ENCODE measurements at regions not wholly inside any gene's neighbourhood (a gene's known extent, or its start where the extent isn't known, plus 50 kb on each side); places are given as distances from the start of the nearest gene placed in this dataset.
"Not testable (repeated sequence)": the region's sequence is repeated elsewhere in the genome, so short reads cannot be mapped to it uniquely, and the experiment has no call there.

DNA sequence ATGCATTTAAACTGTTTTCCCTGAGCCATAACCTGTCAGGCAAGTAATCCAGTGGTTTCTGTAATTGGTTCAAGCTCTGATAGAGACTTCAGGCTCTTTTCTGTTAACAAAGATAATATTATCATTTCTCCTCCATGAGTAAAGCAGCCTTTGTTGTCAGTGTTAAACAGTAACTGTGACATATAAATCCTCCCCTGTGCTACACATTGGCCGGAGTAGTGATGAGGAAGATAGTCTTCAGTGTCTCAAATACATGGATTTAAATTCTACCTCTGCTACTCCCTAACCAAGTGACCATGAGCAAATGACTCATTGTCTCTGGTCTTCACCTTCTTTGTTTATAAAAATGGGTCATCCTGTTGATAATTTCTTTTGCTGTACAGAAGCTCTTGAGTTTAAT, 615.5 kb upstream of the CHD1 start:
- no peak overlapping the region for H3K27ac ChIP-seq (ENCODE audit: low read depth, low read length)
- no peaks in the 10 kb centered on the region for H3K4me1 ChIP-seq (ENCODE audit: control insufficient read depth in 1 of 2, insufficient read depth in 2 of 2, low read length in 2 of 2)
- H3K9ac ChIP-seq (ENCODE audit: low read depth in 1 of 2, low read length in 2 of 2), result no peak overlapping the region
- no peaks in the 10 kb centered on the region for H3K27me3 ChIP-seq (ENCODE audit: control insufficient read depth in 1 of 2, insufficient read depth in 2 of 2, low read length in 2 of 2)
- H3K4me3 ChIP-seq (ENCODE audit: low read depth in 1 of 2, low read length in 2 of 2), result no peak overlapping the region
- H3K36me3 ChIP-seq (ENCODE audit: control insufficient read depth in 1 of 2, insufficient read depth in 2 of 2, low read length in 2 of 2), result no peaks in the 10 kb centered on the region
- H3K9me3 ChIP-seq (ENCODE audit: control insufficient read depth in 1 of 2, low read length in 2 of 2), result no peaks in the 10 kb centered on the region

GRCh38 chr5:99543841-99544240, 615.0 kb upstream of the CHD1 start:
- no peaks in the 10 kb centered on the region for H3K9me3 ChIP-seq (ENCODE audit: control insufficient read depth in 1 of 2, low read length in 2 of 2)
- H3K4me3 ChIP-seq (ENCODE audit: low read depth in 1 of 2, low read length in 2 of 2), result no peak overlapping the region
- no peaks in the 10 kb centered on the region for H3K27me3 ChIP-seq (ENCODE audit: control insufficient read depth in 1 of 2, insufficient read depth in 2 of 2, low read length in 2 of 2)
- no peaks in the 10 kb centered on the region for H3K36me3 ChIP-seq (ENCODE audit: control insufficient read depth in 1 of 2, insufficient read depth in 2 of 2, low read length in 2 of 2)
- H3K9ac ChIP-seq (ENCODE audit: low read depth in 1 of 2, low read length in 2 of 2), result no peak overlapping the region
- no peak overlapping the region for H3K27ac ChIP-seq (ENCODE audit: low read depth, low read length)
- H3K4me1 ChIP-seq (ENCODE audit: control insufficient read depth in 1 of 2, insufficient read depth in 2 of 2, low read length in 2 of 2), result no peaks in the 10 kb centered on the region

- H3K27me3 ChIP-seq (ENCODE audit: control insufficient read depth in 1 of 2, insufficient read depth in 2 of 2, low read length in 2 of 2); H3K4me3 ChIP-seq (ENCODE audit: low read depth in 1 of 2, low read length in 2 of 2); H3K27ac ChIP-seq (ENCODE audit: low read depth, low read length); H3K36me3 ChIP-seq (ENCODE audit: control insufficient read depth in 1 of 2, insufficient read depth in 2 of 2, low read length in 2 of 2); H3K4me1 ChIP-seq (ENCODE audit: control insufficient read depth in 1 of 2, insufficient read depth in 2 of 2, low read length in 2 of 2); H3K9ac ChIP-seq (ENCODE audit: low read depth in 1 of 2, low read length in 2 of 2); H3K9me3 ChIP-seq (ENCODE audit: control insufficient read depth in 1 of 2, low read length in 2 of 2): not testable (repeated sequence)
These were observed 605.4 kb upstream of the CHD1 start for GRCh38 chr5:99534241-99534640.

DNA sequence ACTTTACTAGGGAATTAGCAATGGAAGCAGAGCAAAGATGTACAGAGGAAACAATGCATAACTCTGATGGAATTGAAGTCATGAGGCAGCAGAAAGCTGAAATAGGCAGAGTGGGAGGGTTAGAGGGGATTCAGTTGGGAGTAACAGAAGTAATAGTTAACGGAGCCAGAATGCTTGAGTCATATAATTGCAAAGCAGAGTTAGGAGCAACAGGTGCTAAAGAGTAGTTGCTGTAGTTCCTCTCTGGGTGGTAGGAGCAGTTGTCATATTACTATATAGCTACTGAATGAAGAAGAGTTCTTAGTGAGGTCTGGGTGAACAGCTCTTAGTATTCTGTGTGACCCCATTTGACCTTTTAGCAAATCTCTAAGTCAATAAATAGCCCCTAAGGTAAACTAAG, 592.9 kb upstream of the CHD1 start:
- not testable (repeated sequence) for H3K9me3 ChIP-seq (ENCODE audit: control insufficient read depth in 1 of 2, low read length in 2 of 2); H3K9ac ChIP-seq (ENCODE audit: low read depth in 1 of 2, low read length in 2 of 2); H3K36me3 ChIP-seq (ENCODE audit: control insufficient read depth in 1 of 2, insufficient read depth in 2 of 2, low read length in 2 of 2); H3K27ac ChIP-seq (ENCODE audit: low read depth, low read length); H3K4me3 ChIP-seq (ENCODE audit: low read depth in 1 of 2, low read length in 2 of 2); H3K4me1 ChIP-seq (ENCODE audit: control insufficient read depth in 1 of 2, insufficient read depth in 2 of 2, low read length in 2 of 2); H3K27me3 ChIP-seq (ENCODE audit: control insufficient read depth in 1 of 2, insufficient read depth in 2 of 2, low read length in 2 of 2)

DNA sequence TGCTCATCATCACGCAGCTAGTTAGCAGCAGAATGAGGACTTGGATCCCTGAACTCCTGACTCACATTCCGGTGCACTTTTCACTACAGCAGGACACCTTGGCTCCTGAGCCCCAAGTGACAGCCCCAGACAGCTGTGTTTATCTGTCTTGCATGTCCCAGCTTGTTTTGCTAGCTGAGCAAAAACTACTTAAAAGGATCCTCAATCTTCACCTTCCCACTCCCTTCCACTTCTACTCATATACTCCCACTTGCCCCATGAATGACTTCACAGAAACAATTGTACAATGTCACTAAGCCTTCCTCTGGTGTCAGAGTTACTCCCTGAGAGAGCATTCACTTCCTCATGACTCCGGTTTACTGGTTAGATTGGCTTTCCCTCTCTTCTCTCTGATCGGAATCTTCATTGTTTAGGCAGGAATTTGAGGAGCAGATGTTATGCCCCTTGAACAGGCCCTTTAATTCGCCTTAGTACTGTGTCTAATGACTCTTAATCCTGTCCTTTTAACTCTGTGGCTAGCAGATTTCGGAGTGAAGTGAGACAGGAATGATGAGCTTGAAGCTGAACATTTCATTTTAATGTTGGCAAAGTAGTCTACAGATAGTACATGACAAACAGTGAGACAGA, 587.2 kb upstream of the CHD1 start:
- H3K27me3 ChIP-seq (ENCODE audit: control insufficient read depth in 1 of 2, insufficient read depth in 2 of 2, low read length in 2 of 2); H3K27ac ChIP-seq (ENCODE audit: low read depth, low read length); H3K9me3 ChIP-seq (ENCODE audit: control insufficient read depth in 1 of 2, low read length in 2 of 2); H3K36me3 ChIP-seq (ENCODE audit: control insufficient read depth in 1 of 2, insufficient read depth in 2 of 2, low read length in 2 of 2); H3K4me1 ChIP-seq (ENCODE audit: control insufficient read depth in 1 of 2, insufficient read depth in 2 of 2, low read length in 2 of 2); H3K9ac ChIP-seq (ENCODE audit: low read depth in 1 of 2, low read length in 2 of 2); H3K4me3 ChIP-seq (ENCODE audit: low read depth in 1 of 2, low read length in 2 of 2): not testable (repeated sequence)

- not testable (repeated sequence) for H3K4me1 ChIP-seq (ENCODE audit: control insufficient read depth in 1 of 2, insufficient read depth in 2 of 2, low read length in 2 of 2); H3K9me3 ChIP-seq (ENCODE audit: control insufficient read depth in 1 of 2, low read length in 2 of 2); H3K27ac ChIP-seq (ENCODE audit: low read depth, low read length); H3K4me3 ChIP-seq (ENCODE audit: low read depth in 1 of 2, low read length in 2 of 2); H3K27me3 ChIP-seq (ENCODE audit: control insufficient read depth in 1 of 2, insufficient read depth in 2 of 2, low read length in 2 of 2); H3K36me3 ChIP-seq (ENCODE audit: control insufficient read depth in 1 of 2, insufficient read depth in 2 of 2, low read length in 2 of 2); H3K9ac ChIP-seq (ENCODE audit: low read depth in 1 of 2, low read length in 2 of 2)
These were observed 581.5 kb upstream of the CHD1 start for GRCh38 chr5:99510237-99510866.

GRCh38 chr5:99509064-99509463, 580.3 kb upstream of the CHD1 start:
- not testable (repeated sequence) for H3K9ac ChIP-seq (ENCODE audit: low read depth in 1 of 2, low read length in 2 of 2); H3K9me3 ChIP-seq (ENCODE audit: control insufficient read depth in 1 of 2, low read length in 2 of 2); H3K36me3 ChIP-seq (ENCODE audit: control insufficient read depth in 1 of 2, insufficient read depth in 2 of 2, low read length in 2 of 2); H3K27me3 ChIP-seq (ENCODE audit: control insufficient read depth in 1 of 2, insufficient read depth in 2 of 2, low read length in 2 of 2); H3K27ac ChIP-seq (ENCODE audit: low read depth, low read length); H3K4me3 ChIP-seq (ENCODE audit: low read depth in 1 of 2, low read length in 2 of 2); H3K4me1 ChIP-seq (ENCODE audit: control insufficient read depth in 1 of 2, insufficient read depth in 2 of 2, low read length in 2 of 2)

- not testable (repeated sequence) for H3K4me3 ChIP-seq (ENCODE audit: low read depth in 1 of 2, low read length in 2 of 2); H3K4me1 ChIP-seq (ENCODE audit: control insufficient read depth in 1 of 2, insufficient read depth in 2 of 2, low read length in 2 of 2); H3K9ac ChIP-seq (ENCODE audit: low read depth in 1 of 2, low read length in 2 of 2); H3K27me3 ChIP-seq (ENCODE audit: control insufficient read depth in 1 of 2, insufficient read depth in 2 of 2, low read length in 2 of 2); H3K27ac ChIP-seq (ENCODE audit: low read depth, low read length); H3K36me3 ChIP-seq (ENCODE audit: control insufficient read depth in 1 of 2, insufficient read depth in 2 of 2, low read length in 2 of 2); H3K9me3 ChIP-seq (ENCODE audit: control insufficient read depth in 1 of 2, low read length in 2 of 2)
These were observed 566.6 kb upstream of the CHD1 start for GRCh38 chr5:99495456-99495855.

GRCh38 chr5:99478450-99478849, 549.6 kb upstream of the CHD1 start:
- H3K27ac ChIP-seq (ENCODE audit: low read depth, low read length), result not testable (repeated sequence)

DNA sequence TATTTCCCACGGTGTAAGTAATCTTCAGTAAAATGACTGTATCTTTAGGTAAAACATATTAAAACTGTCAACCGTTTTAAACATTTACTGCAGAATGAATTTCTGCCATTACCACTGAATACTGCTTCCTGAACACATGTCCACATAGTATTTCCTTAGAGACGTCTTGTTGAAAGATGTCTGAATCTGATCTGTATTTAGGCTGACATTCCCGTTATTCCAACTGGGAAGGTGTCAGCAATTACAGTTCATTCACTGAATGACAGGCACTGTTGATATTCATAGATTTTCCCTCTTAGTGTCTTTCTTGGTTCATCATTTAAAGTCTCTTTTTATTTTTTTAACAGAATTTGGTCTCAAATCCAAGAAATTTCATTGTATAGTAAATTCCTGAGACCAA, 544.5 kb upstream of the CHD1 start:
- not testable (repeated sequence) for H3K36me3 ChIP-seq (ENCODE audit: control insufficient read depth in 1 of 2, insufficient read depth in 2 of 2, low read length in 2 of 2); H3K27me3 ChIP-seq (ENCODE audit: control insufficient read depth in 1 of 2, insufficient read depth in 2 of 2, low read length in 2 of 2); H3K9ac ChIP-seq (ENCODE audit: low read depth in 1 of 2, low read length in 2 of 2); H3K4me3 ChIP-seq (ENCODE audit: low read depth in 1 of 2, low read length in 2 of 2); H3K27ac ChIP-seq (ENCODE audit: low read depth, low read length); H3K4me1 ChIP-seq (ENCODE audit: control insufficient read depth in 1 of 2, insufficient read depth in 2 of 2, low read length in 2 of 2); H3K9me3 ChIP-seq (ENCODE audit: control insufficient read depth in 1 of 2, low read length in 2 of 2)

More at GRCh38 chr5:99478450-99478849, 549.6 kb upstream of the CHD1 start:
- not testable (repeated sequence) for H3K9me3 ChIP-seq (ENCODE audit: control insufficient read depth in 1 of 2, low read length in 2 of 2); H3K27me3 ChIP-seq (ENCODE audit: control insufficient read depth in 1 of 2, insufficient read depth in 2 of 2, low read length in 2 of 2); H3K4me3 ChIP-seq (ENCODE audit: low read depth in 1 of 2, low read length in 2 of 2); H3K9ac ChIP-seq (ENCODE audit: low read depth in 1 of 2, low read length in 2 of 2); H3K4me1 ChIP-seq (ENCODE audit: control insufficient read depth in 1 of 2, insufficient read depth in 2 of 2, low read length in 2 of 2); H3K36me3 ChIP-seq (ENCODE audit: control insufficient read depth in 1 of 2, insufficient read depth in 2 of 2, low read length in 2 of 2)

DNA sequence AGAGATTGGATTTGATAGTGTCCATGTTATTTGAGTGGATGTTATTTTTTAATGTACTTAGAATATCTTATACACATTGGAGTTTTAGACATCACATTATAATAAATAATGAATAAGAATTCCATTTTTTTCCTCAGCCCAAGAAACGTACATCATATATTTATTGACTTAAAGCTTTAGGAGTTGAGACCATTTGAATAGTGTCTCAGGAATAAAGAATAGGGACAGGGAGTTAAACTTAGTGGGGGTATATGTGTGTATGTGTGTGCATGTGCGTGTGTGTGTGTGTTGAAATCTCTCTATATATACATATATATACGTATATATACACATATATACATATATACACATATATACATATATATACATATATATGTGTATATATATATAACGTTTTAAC, 542.9 kb upstream of the CHD1 start:
- H3K4me1 ChIP-seq (ENCODE audit: control insufficient read depth in 1 of 2, insufficient read depth in 2 of 2, low read length in 2 of 2); H3K9ac ChIP-seq (ENCODE audit: low read depth in 1 of 2, low read length in 2 of 2); H3K36me3 ChIP-seq (ENCODE audit: control insufficient read depth in 1 of 2, insufficient read depth in 2 of 2, low read length in 2 of 2); H3K4me3 ChIP-seq (ENCODE audit: low read depth in 1 of 2, low read length in 2 of 2); H3K9me3 ChIP-seq (ENCODE audit: control insufficient read depth in 1 of 2, low read length in 2 of 2); H3K27me3 ChIP-seq (ENCODE audit: control insufficient read depth in 1 of 2, insufficient read depth in 2 of 2, low read length in 2 of 2); H3K27ac ChIP-seq (ENCODE audit: low read depth, low read length): not testable (repeated sequence)
